ENCODE measurements at regions not wholly inside any gene's neighbourhood (a gene's known extent, or its start where the extent isn't known, plus 50 kb on each side); places are given as distances from the start of the nearest gene placed in this dataset.

- TF ChIP-seq CTCF (IDR thresholded peaks at IDR 0.05; ENCODE audit: low read depth, low read length), result no peak
- H3K4me3 ChIP-seq (ENCODE audit: low read depth, low read length), result no peak overlapping the region
- DNase-seq (ENCODE audit: low read depth, low spot score), result no peak
- ChIA-PET POLR2A (no interaction called here), CTCF (no interaction called here)
- no peaks in the 10 kb centered on the region for H3K27me3 ChIP-seq (ENCODE audit: control insufficient read depth, insufficient read depth, low read length)
- no peaks in the 10 kb centered on the region for H3K9me3 ChIP-seq (ENCODE audit: control insufficient read depth, insufficient read depth, low read length)
- H3K27ac ChIP-seq (ENCODE audit: low read depth, low read length), result no peak overlapping the region
These were observed 117.9 kb upstream of the VEGFC start for GRCh38 chr4:176910646-176911045.

- no peak for DNase-seq (ENCODE audit: low read depth, low spot score)
- Histone ChIP-seq H3K27ac (ENCODE audit: low read depth, low read length) (no peak overlapping the region), H3K9me3 (ENCODE audit: control insufficient read depth, insufficient read depth, low read length) (no peaks in the 10 kb centered on the region; the same call in 1 of the 2 replicates), H3K4me3 (ENCODE audit: low read depth, low read length) (no peak overlapping the region), H3K27me3 (ENCODE audit: control insufficient read depth, insufficient read depth, low read length) (no peaks in the 10 kb centered on the region)
- POLR2A ChIA-PET, result interaction anchor here (0.7 kb wide), 1 partner anchor 310 kb away, joined by 3 read pairs; no protein-coding TSS in a partner anchor
- CTCF ChIA-PET, result no interaction called here
- no peak for TF ChIP-seq CTCF (IDR thresholded peaks at IDR 0.05; ENCODE audit: low read depth, low read length)
These were observed 126.9 kb upstream of the VEGFC start for GRCh38 chr4:176919631-176920030.

GRCh38 chr4:176920694-176921093, 128.0 kb upstream of the VEGFC start:
- POLR2A ChIA-PET, result no interaction called here
- no peak for DNase-seq (ENCODE audit: low read depth, low spot score)
- Histone ChIP-seq H3K27me3 (ENCODE audit: control insufficient read depth, insufficient read depth, low read length) (no peaks in the 10 kb centered on the region), H3K4me3 (ENCODE audit: low read depth, low read length) (no peak overlapping the region), H3K9me3 (ENCODE audit: control insufficient read depth, insufficient read depth, low read length) (no peaks in the 10 kb centered on the region; the same call in 1 of the 2 replicates), H3K27ac (ENCODE audit: low read depth, low read length) (no peak overlapping the region)
- CTCF ChIA-PET, result no interaction called here
- TF ChIP-seq CTCF (IDR thresholded peaks at IDR 0.05; ENCODE audit: low read depth, low read length), result no peak

GRCh38 chr4:176921256-176921655, 128.5 kb upstream of the VEGFC start:
- no peak for TF ChIP-seq CTCF (IDR thresholded peaks at IDR 0.05; ENCODE audit: low read depth, low read length)
- DNase-seq (ENCODE audit: low read depth, low spot score), result no peak
- Histone ChIP-seq H3K9me3 (ENCODE audit: control insufficient read depth, insufficient read depth, low read length) (no peaks in the 10 kb centered on the region; the same call in 1 of the 2 replicates), H3K27me3 (ENCODE audit: control insufficient read depth, insufficient read depth, low read length) (no peaks in the 10 kb centered on the region), H3K4me3 (ENCODE audit: low read depth, low read length) (no peak overlapping the region), H3K27ac (ENCODE audit: low read depth, low read length) (no peak overlapping the region)
- POLR2A ChIA-PET, result no interaction called here
- CTCF ChIA-PET, result no interaction called here

GRCh38 chr4:176924238-176924637, 131.5 kb upstream of the VEGFC start:
- no peak overlapping the region for H3K27ac ChIP-seq (ENCODE audit: low read depth, low read length)
- TF ChIP-seq CTCF (IDR thresholded peaks at IDR 0.05; ENCODE audit: low read depth, low read length), result no peak
- ChIA-PET CTCF (interaction anchor here (1.4 kb wide), 1 partner anchor 20 kb away, joined by 6 read pairs; no protein-coding TSS in a partner anchor), POLR2A (no interaction called here)
- H3K9me3 ChIP-seq (ENCODE audit: control insufficient read depth, insufficient read depth, low read length), result no peaks in the 10 kb centered on the region
- no peak for DNase-seq (ENCODE audit: low read depth, low spot score)
- H3K27me3 ChIP-seq (ENCODE audit: control insufficient read depth, insufficient read depth, low read length), result no peaks in the 10 kb centered on the region
- H3K4me3 ChIP-seq (ENCODE audit: low read depth, low read length), result no peak overlapping the region

Measured in AG04450 (cell line).